GM12878 (cell line): ENCODE measurements at regions not wholly inside any gene's neighbourhood (a gene's known extent, or its start where the extent isn't known, plus 50 kb on each side); places are given as distances from the start of the nearest gene placed in this dataset.

Experiments
- CEBPB ChIP-seq, 2 experiments: fragments of 150-350 bp in 1 of 2; IDR thresholded peaks; 2 replicates each; pipeline ENCODE4 v1.6.1; 2012 to 2014; ENCODE audit warnings: low read depth in 2 of 2, low read length in 2 of 2, borderline replicate concordance in 1 of 2, inconsistent platforms in 1 of 2
- CHD1 ChIP-seq: IDR thresholded peaks from 2 replicates; pipeline ENCODE4 v1.6.1; 2012; ENCODE audit warnings: low read depth, low read length, improper control_type of control experiment
- CREB1 ChIP-seq: IDR thresholded peaks from 2 replicates; pipeline ENCODE4 v1.6.1; 2012; ENCODE audit warnings: low read depth, mild to moderate bottlenecking, inconsistent platforms
- CTCF ChIP-seq, 3 experiments: IDR thresholded peaks in 2 of 3; conservative IDR thresholded peaks in 1 of 3; 2 replicates each; pipeline ENCODE4 v1.5.1; 2011; ENCODE audit warnings: low read depth in 3 of 3, low read length in 3 of 3, mild to moderate bottlenecking in 3 of 3, control low read depth in 2 of 3, moderate library complexity in 2 of 3, inconsistent platforms in 1 of 3, mixed read lengths in 1 of 3; ENCODE audit not compliant: control insufficient read depth in 2 of 3, insufficient read depth in 1 of 3; ENCODE audit errors: extremely low read depth in 1 of 3
- EZH2 ChIP-seq: IDR thresholded peaks from 2 replicates; pipeline ENCODE4 v1.6.1; 2012; ENCODE audit warnings: low read depth, mild to moderate bottlenecking, control low read depth, inconsistent platforms, low read length, borderline replicate concordance; ENCODE audit not compliant: control insufficient read depth
- NRF1 ChIP-seq: conservative IDR thresholded peaks from 2 replicates; pipeline ENCODE4 v1.6.1; 2011; ENCODE audit warnings: mild to moderate bottlenecking, low read depth, low read length, improper control_type of control experiment
- PML ChIP-seq: IDR thresholded peaks from 2 replicates; pipeline ENCODE4 v1.6.1; 2012; ENCODE audit warnings: low read length, inconsistent platforms
- POLR2A ChIP-seq: IDR thresholded peaks from 2 replicates; pipeline ENCODE4 v1.6.1; 2011; ENCODE audit warnings: low read depth, mild to moderate bottlenecking, low read length
- TBL1XR1 ChIP-seq: IDR thresholded peaks from 2 replicates; pipeline ENCODE4 v1.6.1; 2012; ENCODE audit warnings: low read depth, low read length, improper control_type of control experiment
- TF ChIP-seq, protein P1 (sequence below): IDR thresholded peaks from 2 replicates; pipeline ENCODE4 v1.6.1; 2011; ENCODE audit warnings: borderline replicate concordance, low read depth, mild to moderate bottlenecking, moderate library complexity, mixed read lengths, low read length; ENCODE audit not compliant: insufficient read depth; ENCODE audit errors: extremely low read length
- TF ChIP-seq, protein P2 (sequence below): fragments of 450-650 bp; IDR thresholded peaks from 2 replicates; pipeline ENCODE4 v1.6.1; 2017; ENCODE audit warnings: mild to moderate bottlenecking, moderate library complexity

GRCh38 chr7:19368491-19368925, 223.3 kb upstream of the FERD3L start:
- TF ChIP-seq PML (no peak), EZH2 (no peak), TBL1XR1 (no peak), CTCF (IDR thresholded peaks at IDR 0.05 in 2 of 3, conservative IDR thresholded peaks at IDR 0.05 in 1 of 3; ENCODE audit: control insufficient read depth in 2 of 3, extremely low read depth in 1 of 3, insufficient read depth in 1 of 3, low read depth in 3 of 3, low read length in 3 of 3) (no peak), CEBPB (IDR thresholded peaks at IDR 0.05; ENCODE audit: borderline replicate concordance in 1 of 2, low read depth in 2 of 2, low read length in 2 of 2) (no peak), POLR2A (no peak), CREB1 (no peak), CHD1 (no peak), NRF1 (no peak)
- TF ChIP-seq, protein P1, sequence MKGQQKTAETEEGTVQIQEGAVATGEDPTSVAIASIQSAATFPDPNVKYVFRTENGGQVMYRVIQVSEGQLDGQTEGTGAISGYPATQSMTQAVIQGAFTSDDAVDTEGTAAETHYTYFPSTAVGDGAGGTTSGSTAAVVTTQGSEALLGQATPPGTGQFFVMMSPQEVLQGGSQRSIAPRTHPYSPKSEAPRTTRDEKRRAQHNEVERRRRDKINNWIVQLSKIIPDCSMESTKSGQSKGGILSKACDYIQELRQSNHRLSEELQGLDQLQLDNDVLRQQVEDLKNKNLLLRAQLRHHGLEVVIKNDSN, result no peak
- TF ChIP-seq, protein P2, sequence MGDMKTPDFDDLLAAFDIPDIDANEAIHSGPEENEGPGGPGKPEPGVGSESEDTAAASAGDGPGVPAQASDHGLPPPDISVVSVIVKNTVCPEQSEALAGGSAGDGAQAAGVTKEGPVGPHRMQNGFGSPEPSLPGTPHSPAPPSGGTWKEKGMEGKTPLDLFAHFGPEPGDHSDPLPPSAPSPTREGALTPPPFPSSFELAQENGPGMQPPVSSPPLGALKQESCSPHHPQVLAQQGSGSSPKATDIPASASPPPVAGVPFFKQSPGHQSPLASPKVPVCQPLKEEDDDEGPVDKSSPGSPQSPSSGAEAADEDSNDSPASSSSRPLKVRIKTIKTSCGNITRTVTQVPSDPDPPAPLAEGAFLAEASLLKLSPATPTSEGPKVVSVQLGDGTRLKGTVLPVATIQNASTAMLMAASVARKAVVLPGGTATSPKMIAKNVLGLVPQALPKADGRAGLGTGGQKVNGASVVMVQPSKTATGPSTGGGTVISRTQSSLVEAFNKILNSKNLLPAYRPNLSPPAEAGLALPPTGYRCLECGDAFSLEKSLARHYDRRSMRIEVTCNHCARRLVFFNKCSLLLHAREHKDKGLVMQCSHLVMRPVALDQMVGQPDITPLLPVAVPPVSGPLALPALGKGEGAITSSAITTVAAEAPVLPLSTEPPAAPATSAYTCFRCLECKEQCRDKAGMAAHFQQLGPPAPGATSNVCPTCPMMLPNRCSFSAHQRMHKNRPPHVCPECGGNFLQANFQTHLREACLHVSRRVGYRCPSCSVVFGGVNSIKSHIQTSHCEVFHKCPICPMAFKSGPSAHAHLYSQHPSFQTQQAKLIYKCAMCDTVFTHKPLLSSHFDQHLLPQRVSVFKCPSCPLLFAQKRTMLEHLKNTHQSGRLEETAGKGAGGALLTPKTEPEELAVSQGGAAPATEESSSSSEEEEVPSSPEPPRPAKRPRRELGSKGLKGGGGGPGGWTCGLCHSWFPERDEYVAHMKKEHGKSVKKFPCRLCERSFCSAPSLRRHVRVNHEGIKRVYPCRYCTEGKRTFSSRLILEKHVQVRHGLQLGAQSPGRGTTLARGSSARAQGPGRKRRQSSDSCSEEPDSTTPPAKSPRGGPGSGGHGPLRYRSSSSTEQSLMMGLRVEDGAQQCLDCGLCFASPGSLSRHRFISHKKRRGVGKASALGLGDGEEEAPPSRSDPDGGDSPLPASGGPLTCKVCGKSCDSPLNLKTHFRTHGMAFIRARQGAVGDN, result no peak
